Stimulated activated naive CD8-positive, alpha-beta T cell treated with anti-CD3 and anti-CD28 coated beads, Interleukin-15, amount 100 ng/mL, for 72 hours (primary cell): ENCODE measurements at regions not wholly inside any gene's neighbourhood (a gene's known extent, or its start where the extent isn't known, plus 50 kb on each side); places are given as distances from the start of the nearest gene placed in this dataset.
A peak's percentile ranks its signal among the peaks of the same experiment; 100 is the strongest.

ENCODE experiments used
- ATAC-seq: fragments of 150-1000 bp; cut with Tn5 transposase; 2 replicates; pipeline ENCODE4 v1.10.0; 2021; ENCODE audit warnings: mild to moderate bottlenecking, moderate library complexity
- DNase-seq, 2 donors: peaks; one replicate each; pipeline ENCODE4 v3.0.0; 2021 to 2022
- H3K27ac Mint-ChIP-seq, 2 donors: one replicate each; pipeline ENCODE4 v1.8.0; 2022; ENCODE audit warnings: mild to moderate bottlenecking in 2 of 2, mixed read lengths in 2 of 2, moderate library complexity in 2 of 2
- H3K27me3 Mint-ChIP-seq: one replicate; pipeline ENCODE4 v1.8.0; 2022; ENCODE audit warnings: mixed read lengths
- H3K4me1 Mint-ChIP-seq: one replicate; pipeline ENCODE4 v1.8.0; 2022; ENCODE audit warnings: mild to moderate bottlenecking, mixed read lengths
- H3K4me3 Mint-ChIP-seq, 2 donors: one replicate each; pipeline ENCODE4 v1.8.0; 2022; ENCODE audit warnings: mild to moderate bottlenecking in 2 of 2, mixed read lengths in 2 of 2, moderate library complexity in 1 of 2
- H3K9me3 Mint-ChIP-seq, 2 donors: one replicate each; pipeline ENCODE4 v1.8.0; 2022; ENCODE audit warnings: mixed read lengths in 2 of 2

GRCh38 chr7:41633690-41634089 is 69.2 kb downstream of the INHBA start:
- Mint-ChIP-seq H3K27ac (no peak overlapping the region), H3K27me3 (no peaks in the 10 kb centered on the region)

DNA sequence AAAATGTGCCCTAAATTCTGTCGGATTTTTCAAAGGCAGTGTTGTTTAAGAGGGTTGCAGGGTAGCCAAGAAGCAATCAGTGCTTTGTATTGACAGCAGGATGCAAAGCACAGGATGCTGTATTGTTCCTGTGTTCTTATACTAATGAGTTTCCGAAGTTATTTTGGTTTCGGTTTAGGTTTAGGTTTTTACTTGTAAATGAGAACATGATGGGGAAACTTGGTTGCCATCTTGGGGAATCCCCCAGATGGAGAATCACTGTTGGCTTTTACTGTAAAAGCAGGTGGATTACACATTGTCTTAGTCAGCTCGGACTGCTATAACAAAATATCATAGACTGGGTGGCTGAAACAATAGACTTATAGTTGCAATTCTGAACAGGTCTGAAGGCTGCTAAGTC is 72.1 kb downstream of the INHBA start:
- Mint-ChIP-seq H3K9me3 (no peaks in the 10 kb centered on the region), H3K27ac (no peak overlapping the region), H3K4me1 (no peaks in the 10 kb centered on the region), H3K27me3 (no peaks in the 10 kb centered on the region), H3K4me3 (no peak overlapping the region)
- peak in 1 of 2 donors; percentile 1 for DNase-seq
- peak; percentile 66 for ATAC-seq

More at GRCh38 chr7:41633690-41634089, 69.2 kb downstream of the INHBA start:
- ATAC-seq (no peak), DNase-seq (no peak)
- Mint-ChIP-seq H3K9me3 (no peaks in the 10 kb centered on the region), H3K4me3 (no peak overlapping the region), H3K4me1 (no peaks in the 10 kb centered on the region)

DNA sequence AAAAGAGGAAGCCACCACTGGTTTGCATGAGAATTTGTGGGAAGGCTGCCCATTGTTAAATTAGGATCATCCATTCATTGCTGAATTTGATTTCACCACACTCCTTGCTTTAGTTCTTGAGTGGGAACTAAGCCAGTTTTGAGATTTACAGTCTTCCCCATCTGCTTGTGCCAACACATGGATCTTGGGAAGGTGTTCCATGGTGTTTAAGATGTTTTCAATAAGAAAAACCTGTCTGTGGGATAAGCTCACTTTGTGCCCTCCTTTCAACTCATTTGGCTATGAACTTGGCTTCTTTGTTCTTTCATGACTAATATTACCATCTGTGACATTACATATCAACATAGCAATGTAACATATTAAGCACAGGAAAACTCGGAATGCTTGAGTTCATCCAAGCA is 73.2 kb downstream of the INHBA start:
- H3K27me3 Mint-ChIP-seq, result no peaks in the 10 kb centered on the region
- no peak overlapping the region for H3K27ac Mint-ChIP-seq
- peaks cover 0 to 6% of the 10 kb centered on the region in 2 donors for H3K9me3 Mint-ChIP-seq
- DNase-seq, result no peak
- no peak for ATAC-seq
- no peak overlapping the region for H3K4me3 Mint-ChIP-seq
- H3K4me1 Mint-ChIP-seq, result no peaks in the 10 kb centered on the region

GRCh38 chr7:41628901-41629300 is 74.0 kb downstream of the INHBA start:
- Mint-ChIP-seq H3K27ac (no peak overlapping the region), H3K4me1 (no peaks in the 10 kb centered on the region), H3K4me3 (no peak overlapping the region), H3K27me3 (no peaks in the 10 kb centered on the region), H3K9me3 (peaks cover 0 to 6% of the 10 kb centered on the region in 2 donors)
- DNase-seq (no peak), ATAC-seq (no peak)

GRCh38 chr7:41627645-41628298 is 75.1 kb downstream of the INHBA start:
- Mint-ChIP-seq H3K4me3 (no peak overlapping the region), H3K27me3 (no peaks in the 10 kb centered on the region), H3K9me3 (peaks cover 0 to 11% of the 10 kb centered on the region in 2 donors), H3K27ac (no peak overlapping the region), H3K4me1 (no peaks in the 10 kb centered on the region)
- DNase-seq (no peak), ATAC-seq (no peak)

DNA sequence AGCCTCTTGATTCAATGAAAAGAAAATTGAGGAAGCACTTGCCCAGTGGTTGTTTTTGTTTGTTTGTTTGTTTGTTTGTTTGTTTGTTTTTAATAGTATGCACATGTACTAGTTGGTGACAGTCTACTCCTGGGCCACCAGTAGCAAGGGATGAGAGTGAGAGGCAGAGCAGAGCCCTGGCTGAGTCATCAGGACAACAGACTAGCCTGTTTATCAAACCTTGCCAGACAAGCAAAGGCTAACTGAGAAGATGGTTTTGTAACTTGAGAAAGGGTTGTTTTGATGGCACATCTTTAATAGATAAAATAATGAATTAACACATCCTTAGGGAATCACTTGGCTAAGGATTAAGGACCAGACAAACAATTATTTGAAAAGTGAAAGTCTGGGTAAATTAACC is 78.1 kb downstream of the INHBA start:
- no peaks in the 10 kb centered on the region for H3K4me1 Mint-ChIP-seq
- H3K27ac Mint-ChIP-seq, result no peak overlapping the region
- ATAC-seq (no peak), DNase-seq (no peak)
- H3K4me3 Mint-ChIP-seq, result no peak overlapping the region
- peaks cover 15 to 22% of the 10 kb centered on the region in 2 donors for H3K9me3 Mint-ChIP-seq
- H3K27me3 Mint-ChIP-seq, result peaks cover 8% of the 10 kb centered on the region

GRCh38 chr7:41621953-41622831 is 80.7 kb downstream of the INHBA start:
- no peak for DNase-seq
- H3K4me3 Mint-ChIP-seq, result no peak overlapping the region
- peaks cover 8% of the 10 kb centered on the region for H3K27me3 Mint-ChIP-seq
- H3K9me3 Mint-ChIP-seq, result peaks cover 15 to 27% of the 10 kb centered on the region in 2 donors
- no peak for ATAC-seq
- H3K4me1 Mint-ChIP-seq, result no peaks in the 10 kb centered on the region
- H3K27ac Mint-ChIP-seq, result peak overlapping the region in 1 of 2 donors; percentile 0

- no peak for ATAC-seq
- DNase-seq, result no peak
- Mint-ChIP-seq H3K27ac (no peak overlapping the region), H3K9me3 (peaks cover 15 to 18% of the 10 kb centered on the region in 2 donors), H3K4me3 (no peak overlapping the region), H3K4me1 (no peaks in the 10 kb centered on the region), H3K27me3 (peaks cover 8% of the 10 kb centered on the region)
Observed at GRCh38 chr7:41617987-41618386, 84.9 kb downstream of the INHBA start.

- H3K9me3 Mint-ChIP-seq, result peaks cover 0 to 2% of the 10 kb centered on the region in 2 donors
- H3K27ac Mint-ChIP-seq, result peak overlapping the region in 1 of 2 donors; percentile 54
- no peak overlapping the region for H3K4me3 Mint-ChIP-seq
- no peak for DNase-seq
- H3K27me3 Mint-ChIP-seq, result no peaks in the 10 kb centered on the region
- ATAC-seq, result no peak
- no peaks in the 10 kb centered on the region for H3K4me1 Mint-ChIP-seq
Observed at GRCh38 chr7:41612798-41613197, 90.1 kb downstream of the INHBA start.

DNA sequence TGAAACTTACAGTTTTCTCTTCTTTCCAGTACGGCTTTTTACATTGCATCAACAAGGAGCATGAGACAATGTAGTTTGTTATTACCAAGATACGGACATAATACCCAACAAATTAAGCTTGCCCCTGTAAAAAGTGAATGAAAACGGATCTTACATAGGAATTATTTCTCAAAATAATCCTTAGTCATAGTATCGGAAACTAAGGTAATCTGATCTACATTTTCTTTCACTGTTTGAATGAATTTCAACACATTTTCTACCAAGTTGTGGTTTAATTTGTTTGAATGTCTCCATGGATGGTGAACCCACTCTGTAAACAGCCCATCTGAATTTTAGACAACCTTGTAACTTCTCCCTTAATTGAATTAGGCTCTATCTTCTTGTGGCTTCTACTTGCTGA is 90.5 kb downstream of the INHBA start:
- no peaks in the 10 kb centered on the region for H3K9me3 Mint-ChIP-seq
- DNase-seq, result no peak
- no peaks in the 10 kb centered on the region for H3K27me3 Mint-ChIP-seq
- no peak overlapping the region for H3K4me3 Mint-ChIP-seq
- ATAC-seq, result no peak
- H3K4me1 Mint-ChIP-seq, result no peaks in the 10 kb centered on the region
- no peak overlapping the region for H3K27ac Mint-ChIP-seq

- H3K4me3 Mint-ChIP-seq, result no peak overlapping the region
- no peaks in the 10 kb centered on the region for H3K27me3 Mint-ChIP-seq
- no peaks in the 10 kb centered on the region for H3K4me1 Mint-ChIP-seq
- no peak for DNase-seq
- no peak for ATAC-seq
- no peak overlapping the region for H3K27ac Mint-ChIP-seq
- H3K9me3 Mint-ChIP-seq, result no peaks in the 10 kb centered on the region
Observed at GRCh38 chr7:41608447-41608846, 94.4 kb downstream of the INHBA start.

DNA sequence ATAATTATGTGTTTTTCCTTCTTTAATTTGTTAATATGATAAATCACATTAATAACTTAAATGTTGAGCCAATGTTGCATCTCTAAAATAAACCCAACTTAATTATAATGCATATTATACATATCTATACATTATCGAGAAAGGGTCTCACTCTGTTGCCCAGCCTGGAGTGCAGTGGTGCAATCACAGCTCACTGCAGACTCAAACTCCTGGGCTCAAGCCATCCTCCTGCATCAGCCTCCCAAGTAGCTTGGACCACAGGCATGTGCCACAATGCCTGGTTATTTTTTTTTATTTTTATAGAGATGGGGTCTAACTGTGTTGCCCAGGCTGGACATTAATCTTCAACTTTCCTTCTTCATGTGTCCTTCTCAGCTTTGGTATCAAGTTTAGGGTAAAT is 98.9 kb downstream of the INHBA start:
- DNase-seq, result no peak
- H3K27ac Mint-ChIP-seq, result no peak overlapping the region
- no peaks in the 10 kb centered on the region for H3K27me3 Mint-ChIP-seq
- H3K4me1 Mint-ChIP-seq, result no peaks in the 10 kb centered on the region
- H3K4me3 Mint-ChIP-seq, result no peak overlapping the region
- H3K9me3 Mint-ChIP-seq, result no peaks in the 10 kb centered on the region
- ATAC-seq, result no peak

- Mint-ChIP-seq H3K9me3 (peaks cover 19 to 24% of the 10 kb centered on the region in 2 donors), H3K4me1 (no peaks in the 10 kb centered on the region), H3K27ac (no peak overlapping the region), H3K27me3 (no peaks in the 10 kb centered on the region), H3K4me3 (no peak overlapping the region)
- no peak for DNase-seq
- no peak for ATAC-seq
Observed at GRCh38 chr7:41599760-41600159, 103.1 kb downstream of the INHBA start.

- no peak overlapping the region for H3K27ac Mint-ChIP-seq
- H3K27me3 Mint-ChIP-seq, result no peaks in the 10 kb centered on the region
- H3K4me3 Mint-ChIP-seq, result no peak overlapping the region
- ATAC-seq, result no peak
- DNase-seq, result no peak
- H3K4me1 Mint-ChIP-seq, result no peaks in the 10 kb centered on the region
- H3K9me3 Mint-ChIP-seq, result peaks cover 17 to 31% of the 10 kb centered on the region in 2 donors
Observed at GRCh38 chr7:41592794-41593193, 110.1 kb downstream of the INHBA start.

DNA sequence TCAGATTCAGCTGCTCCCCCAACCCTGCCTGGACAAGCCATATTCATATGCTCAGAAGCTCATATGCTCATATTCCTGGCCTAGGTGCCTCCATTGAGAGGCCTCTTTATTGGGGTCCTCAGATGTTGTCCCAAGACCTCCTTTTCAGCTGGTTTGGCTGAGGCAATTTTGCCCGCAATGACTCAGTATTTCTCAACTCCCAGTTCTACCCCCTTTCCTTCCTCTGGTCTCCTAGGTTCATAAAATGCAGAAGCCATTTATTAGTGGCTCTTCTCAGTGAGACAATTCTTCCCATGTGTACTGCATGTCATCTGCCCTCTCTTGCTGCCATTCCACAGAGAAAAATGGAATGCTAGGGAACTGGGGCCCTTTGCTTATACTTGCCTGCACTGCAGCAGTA is 110.7 kb downstream of the INHBA start:
- Mint-ChIP-seq H3K9me3 (peaks cover 14 to 31% of the 10 kb centered on the region in 2 donors), H3K4me1 (no peaks in the 10 kb centered on the region), H3K4me3 (no peak overlapping the region), H3K27ac (no peak overlapping the region), H3K27me3 (no peaks in the 10 kb centered on the region)
- DNase-seq (no peak), ATAC-seq (no peak)

GRCh38 chr7:41590986-41591385 is 111.9 kb downstream of the INHBA start:
- Mint-ChIP-seq H3K4me3 (no peak overlapping the region), H3K27me3 (no peaks in the 10 kb centered on the region), H3K27ac (no peak overlapping the region), H3K4me1 (no peaks in the 10 kb centered on the region), H3K9me3 (peaks cover 6 to 20% of the 10 kb centered on the region in 2 donors)
- no peak for ATAC-seq
- DNase-seq, result no peak
